NCI-H82 (cell line): ENCODE measurements at regions not wholly inside any gene's neighbourhood (a gene's known extent, or its start where the extent isn't known, plus 50 kb on each side); places are given as distances from the start of the nearest gene placed in this dataset.

ENCODE experiments used
- DNase-seq: peaks from one replicate; lab custom pipeline; 2025; lab: John Stamatoyannopoulos, UW

DNA sequence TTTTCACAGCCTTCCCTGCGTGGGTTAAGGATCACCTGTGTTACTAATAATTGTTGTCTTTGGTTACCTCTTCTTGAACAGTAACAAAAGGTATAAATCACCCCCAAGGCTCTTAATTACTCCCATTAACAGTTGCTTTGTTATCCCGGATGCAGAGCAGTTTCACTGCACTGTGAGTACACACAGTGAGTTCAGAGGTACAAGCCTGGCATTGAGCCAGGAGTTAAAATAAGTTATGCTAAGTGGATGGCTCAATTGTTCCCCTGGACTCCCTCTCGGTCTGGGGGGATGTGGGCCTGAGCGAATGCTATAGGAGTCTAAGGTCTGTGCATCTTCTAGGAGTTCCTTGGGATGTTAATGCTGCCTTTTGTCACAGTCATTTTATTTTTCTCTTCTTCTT lies 258.3 kb downstream of the ATG4C start:
- peak; percentile 32 for DNase-seq

DNA sequence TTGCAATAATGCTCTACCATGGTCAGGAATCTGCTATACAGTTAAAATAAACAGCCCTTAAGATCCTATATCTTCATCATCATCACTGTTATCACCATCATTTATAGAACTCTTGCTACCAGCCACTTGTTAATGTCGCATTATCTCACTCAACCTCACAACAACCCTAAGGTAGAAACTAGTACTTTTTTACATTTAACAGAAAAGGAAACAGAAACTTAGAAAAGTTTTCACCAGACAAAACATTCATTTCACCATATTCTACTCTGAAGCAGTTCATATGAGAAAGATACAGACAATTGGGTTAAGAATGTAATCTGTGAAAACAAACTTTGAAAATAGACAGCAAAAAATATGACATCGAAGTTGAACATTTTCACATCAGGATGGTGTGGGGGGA lies 262.6 kb downstream of the ATG4C start:
- DNase-seq = no peak

DNA sequence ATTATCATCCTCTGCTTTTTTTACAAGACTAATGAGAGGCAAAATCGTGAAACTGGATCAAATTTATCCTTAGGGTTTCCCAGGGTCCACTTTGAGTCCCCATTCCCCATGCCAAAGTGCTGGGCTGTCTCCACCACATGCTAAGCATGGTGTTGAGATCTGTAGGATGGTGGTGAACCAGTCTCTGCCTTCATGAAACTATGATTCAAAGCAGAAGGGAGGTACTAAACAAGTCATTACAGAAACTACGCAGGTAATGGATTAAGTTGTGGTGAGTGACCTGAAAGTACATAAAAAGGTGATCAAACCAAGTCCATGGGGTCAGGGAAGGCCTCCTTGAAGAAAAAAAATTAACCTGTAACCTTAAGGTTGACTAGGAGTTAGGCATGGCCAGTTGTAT lies 265.2 kb downstream of the ATG4C start:
- DNase-seq = no peak

DNA sequence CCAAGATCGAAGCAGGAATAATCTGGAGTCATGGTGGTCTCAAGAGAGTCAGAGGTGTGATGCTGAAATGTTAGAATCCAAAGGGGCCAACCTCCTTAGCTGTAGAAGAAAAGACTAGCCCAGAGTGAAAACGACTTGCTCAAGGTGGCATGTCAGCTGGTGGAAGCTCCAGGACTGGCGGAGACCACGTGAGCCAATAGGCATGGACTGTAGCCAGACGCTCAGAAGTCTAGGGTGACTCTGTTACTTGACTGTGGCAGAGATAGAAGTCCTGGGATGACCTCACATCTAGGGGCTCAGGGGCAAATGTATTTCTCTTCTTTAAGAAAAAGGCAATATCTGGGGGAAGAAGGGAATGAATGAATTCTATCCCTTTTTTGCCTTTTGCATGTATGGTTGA lies 267.4 kb downstream of the ATG4C start:
- DNase-seq = no peak

DNA sequence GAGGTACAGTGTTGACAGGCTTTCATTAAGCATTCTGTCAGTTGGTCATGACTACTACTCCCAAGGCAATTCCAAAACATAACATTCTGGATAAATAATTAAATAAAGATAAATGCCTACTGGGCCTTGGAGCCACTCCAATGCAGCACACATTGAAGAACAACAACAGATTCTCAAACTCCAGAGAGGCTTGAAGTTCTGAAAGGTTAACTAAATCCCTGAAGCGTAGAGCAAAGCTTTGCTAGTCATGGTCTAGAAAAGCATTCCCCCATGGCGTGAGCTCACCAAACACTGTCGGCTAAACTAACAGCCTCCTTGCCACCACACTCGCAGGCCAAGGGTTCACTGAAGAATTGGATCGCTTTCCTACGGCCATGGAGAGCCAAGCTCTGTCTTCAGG lies 268.0 kb downstream of the ATG4C start:
- DNase-seq = no peak

DNA sequence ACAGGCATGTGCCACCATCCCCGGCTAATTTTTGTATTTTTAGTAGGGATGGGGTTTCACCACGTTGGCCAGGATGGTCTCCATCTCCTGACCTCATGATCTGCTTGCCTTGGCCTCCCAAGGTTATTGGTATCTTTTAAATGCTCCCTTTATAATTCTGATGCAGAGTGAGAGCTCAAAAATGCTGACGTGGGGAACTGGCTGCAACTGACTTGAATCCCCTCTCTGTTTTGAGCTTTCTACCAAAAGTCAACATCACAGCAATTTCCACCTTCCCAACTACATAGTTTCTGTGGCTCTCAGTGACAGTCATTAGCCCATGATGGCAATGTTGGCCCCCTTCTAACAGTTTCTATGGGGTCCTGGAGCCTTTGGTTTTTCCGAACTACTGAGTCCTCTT lies 268.2 kb upstream of the FOXD3 start:
- DNase-seq = no peak

DNA sequence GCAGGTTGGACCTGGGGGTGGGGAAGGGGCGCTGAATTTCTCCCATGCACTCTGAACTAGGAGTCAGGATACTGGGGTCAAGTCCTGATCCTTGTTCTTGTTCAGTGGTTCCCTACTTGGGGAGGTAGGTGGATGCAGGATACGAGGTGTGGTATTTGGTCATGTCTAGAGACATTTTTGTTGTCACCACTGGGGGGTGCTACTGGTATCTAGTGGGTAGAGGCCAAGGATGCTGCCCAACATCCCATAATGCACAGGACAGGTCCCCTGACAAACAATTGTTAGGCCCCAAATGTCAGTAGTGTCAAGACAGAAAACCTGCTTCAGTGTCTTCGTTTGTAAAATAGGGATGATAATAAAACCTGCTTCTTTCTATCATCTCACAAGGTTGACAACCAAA lies 259.0 kb upstream of the FOXD3 start:
- peak; percentile 48 for DNase-seq

DNA sequence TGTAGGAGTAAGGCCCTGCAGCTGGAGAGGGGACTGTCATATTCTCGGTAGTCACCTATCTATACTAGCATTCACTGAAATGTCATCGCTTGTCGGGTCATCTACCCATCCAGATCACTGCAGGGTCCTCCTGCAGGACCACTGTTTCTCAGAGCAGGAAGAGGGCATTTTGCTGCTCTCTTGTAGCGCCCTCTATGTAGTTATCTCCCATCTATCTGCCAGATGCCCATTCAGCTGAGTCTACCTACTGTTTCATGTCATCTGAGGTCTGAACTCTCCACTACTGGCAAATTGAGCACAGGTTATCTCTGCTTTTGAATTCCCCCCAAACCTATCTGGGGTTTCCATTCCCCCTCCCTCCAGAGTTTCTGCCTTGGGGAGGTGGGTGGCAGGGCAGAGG lies 258.2 kb upstream of the FOXD3 start:
- DNase-seq = no peak

DNA sequence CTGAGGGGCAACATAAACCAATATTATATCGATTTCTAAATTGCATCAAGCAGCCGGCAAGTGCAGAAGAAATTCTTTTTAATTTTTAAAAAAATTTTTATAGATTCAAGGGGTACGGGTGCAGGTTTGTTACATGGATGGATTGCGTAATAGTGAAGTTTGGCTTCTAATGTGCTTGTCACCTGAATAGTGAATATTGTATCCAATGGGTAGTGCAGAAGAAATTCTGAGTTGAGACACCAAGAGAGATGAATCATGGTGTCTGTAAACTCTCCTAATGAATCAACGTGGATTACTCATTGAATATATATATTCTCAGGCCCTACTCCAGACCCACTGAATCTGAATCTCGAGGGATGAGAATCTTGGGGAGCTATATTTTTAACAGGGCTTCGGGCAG lies 253.7 kb upstream of the FOXD3 start:
- no peak for DNase-seq

DNA sequence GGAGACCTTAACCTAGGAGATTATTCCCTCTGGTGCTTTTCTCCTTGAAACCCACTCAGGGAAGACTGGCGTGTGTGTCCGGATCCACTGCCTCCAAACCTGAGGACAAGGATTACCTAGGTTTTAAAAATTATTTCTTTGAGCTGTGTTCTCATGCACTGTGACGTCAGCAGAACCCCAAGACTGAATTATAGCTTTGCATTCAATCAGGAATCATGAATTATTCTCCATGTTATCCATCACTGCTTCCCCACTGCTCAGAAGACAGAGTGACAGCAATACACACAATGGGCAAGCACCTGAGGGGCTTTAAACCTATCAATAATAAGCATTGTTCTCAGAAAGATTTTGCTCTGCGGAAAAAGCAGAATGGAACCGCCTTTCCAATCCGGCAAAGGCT lies 253.2 kb upstream of the FOXD3 start:
- no peak for DNase-seq

DNA sequence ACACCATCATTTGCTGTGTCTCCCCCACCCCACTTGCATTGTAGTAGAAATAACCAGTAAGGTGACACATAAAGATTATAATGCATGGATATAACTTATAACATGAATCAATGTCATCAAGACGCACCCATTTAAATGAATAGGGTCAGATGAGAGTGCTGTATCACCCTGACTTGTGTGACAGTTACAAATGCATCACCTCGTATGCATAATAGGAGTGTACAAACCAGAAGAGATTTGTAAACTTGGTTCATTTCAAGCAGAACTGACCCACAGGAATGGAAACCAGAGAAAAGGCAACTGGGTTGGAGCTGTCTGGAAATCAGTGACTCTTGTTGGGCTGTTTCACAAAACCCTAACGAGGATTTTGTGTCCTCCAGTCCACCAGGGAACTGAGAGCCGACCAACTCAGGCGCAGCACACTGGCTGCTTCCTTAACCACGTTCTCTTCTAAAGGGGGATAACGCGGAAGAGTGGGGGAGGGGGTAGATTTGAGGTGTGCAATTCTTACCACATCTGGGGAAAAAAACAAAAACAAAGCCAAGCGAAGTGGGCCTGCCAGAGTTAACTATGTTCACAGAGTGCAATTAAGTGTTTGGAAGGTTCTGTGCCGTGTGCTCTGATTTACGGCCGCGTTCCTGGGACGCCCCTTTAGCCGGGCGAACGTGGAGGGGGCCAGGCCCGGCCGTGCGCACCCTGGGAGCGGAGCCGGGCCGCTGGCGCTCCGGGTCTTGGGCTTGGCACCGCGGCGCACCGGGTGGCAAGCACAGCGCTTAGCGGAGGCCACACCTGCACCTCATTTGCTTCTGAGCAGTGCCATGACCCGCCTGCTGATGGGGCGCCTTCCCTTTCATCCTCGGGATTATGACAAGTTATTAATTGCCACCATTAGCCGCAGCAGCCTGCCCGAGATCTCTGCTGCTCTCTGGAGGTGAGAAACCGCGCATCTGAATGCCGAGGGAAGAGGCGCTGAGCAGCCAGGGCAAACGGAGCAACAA lies 248.8 kb upstream of the FOXD3 start:
- peak; percentile 75 for DNase-seq

DNA sequence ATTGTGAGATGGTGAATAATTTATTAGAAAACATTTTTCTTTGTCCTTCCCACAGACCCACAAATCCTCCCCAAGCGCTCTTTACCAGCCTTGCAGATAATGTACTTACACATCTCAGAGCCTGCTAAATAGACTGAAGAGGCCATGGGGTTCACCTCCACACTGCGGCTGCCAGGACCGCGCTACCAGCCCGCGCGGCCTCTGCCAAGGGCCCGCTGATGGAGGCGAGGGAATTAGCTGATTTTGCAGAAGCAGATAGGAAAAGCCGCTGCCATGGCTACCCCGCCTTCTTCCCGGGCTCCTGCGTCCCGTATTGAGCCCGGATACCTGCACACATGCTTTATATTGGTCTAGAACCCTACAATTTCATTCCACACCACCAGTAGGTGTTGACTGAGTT lies 248.0 kb upstream of the FOXD3 start:
- DNase-seq = no peak

DNA sequence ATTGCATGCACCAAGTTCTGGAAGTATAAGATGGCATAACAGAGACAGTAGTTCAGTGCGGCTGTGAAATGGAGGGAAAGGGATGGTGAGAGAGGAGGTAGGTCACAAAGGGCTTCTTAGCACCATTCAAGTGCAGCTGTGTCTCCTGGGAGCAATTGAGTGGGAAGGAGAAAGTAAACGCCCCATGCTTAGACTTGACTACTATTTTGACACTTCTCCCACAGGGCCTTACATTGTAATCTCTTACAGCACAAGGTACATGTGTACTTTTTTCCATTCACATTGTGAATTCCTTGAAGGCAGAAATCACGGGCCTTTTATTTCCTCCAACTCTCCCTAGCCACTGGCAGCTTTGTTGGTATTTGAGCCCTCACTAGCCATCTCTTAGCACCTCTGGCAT lies 239.6 kb upstream of the FOXD3 start:
- no peak for DNase-seq

DNA sequence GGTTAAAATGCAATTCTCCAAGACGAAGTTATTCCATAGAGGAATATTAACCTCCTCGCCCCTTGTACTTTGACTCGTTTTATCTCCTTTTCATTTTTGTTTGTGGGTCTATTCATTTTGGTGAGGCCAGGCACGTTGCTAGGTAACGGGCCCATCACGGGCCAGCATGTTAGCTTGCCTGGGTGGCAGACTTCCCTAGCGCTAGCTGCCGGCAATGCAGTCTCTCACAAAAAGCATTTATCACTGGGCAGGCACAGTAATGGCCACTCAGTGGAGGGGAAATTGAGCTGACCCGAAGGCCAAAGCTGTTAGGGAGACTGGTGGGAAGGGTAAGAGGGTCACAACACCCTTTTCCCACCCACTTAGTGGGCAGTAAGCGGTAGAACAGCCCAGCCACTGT lies 234.4 kb upstream of the FOXD3 start:
- peak; percentile 7 for DNase-seq

DNA sequence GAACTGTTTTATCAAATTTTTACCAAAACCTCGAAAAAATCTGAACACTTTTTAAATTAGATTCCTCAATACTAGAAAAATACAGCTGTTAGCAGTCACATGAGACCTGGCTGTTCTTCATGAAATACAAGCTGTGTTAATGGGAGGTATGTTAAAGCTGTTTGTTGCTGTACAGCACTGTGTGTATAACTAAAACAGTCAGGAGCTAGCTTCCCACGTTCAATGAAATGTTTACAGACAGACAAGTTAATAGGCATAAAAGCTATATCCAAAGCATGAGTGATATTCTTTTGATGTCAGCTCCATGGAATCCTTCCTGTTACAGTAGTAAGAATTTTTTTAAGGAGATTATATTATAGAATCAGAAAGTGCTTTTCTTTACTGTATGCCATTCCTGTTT lies 223.2 kb upstream of the FOXD3 start:
- no peak for DNase-seq

DNA sequence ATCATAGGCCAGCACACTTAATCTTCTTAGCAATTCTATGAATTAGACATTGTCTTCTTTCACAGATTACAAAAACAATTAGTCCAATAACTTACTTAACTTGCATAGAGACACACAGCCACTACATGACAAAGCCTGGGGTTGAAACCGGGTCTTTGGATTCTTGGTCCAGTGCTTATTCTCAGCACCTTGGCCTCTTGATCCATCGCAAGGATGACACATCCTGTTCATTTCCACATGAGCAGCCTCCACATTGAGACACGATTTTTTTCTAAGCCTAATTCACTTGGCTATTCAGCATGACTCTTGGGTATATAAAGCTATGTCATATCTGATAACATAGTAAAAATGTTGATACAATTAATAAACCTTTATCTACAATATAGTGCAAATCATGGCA lies 221.0 kb upstream of the FOXD3 start:
- DNase-seq = no peak

DNA sequence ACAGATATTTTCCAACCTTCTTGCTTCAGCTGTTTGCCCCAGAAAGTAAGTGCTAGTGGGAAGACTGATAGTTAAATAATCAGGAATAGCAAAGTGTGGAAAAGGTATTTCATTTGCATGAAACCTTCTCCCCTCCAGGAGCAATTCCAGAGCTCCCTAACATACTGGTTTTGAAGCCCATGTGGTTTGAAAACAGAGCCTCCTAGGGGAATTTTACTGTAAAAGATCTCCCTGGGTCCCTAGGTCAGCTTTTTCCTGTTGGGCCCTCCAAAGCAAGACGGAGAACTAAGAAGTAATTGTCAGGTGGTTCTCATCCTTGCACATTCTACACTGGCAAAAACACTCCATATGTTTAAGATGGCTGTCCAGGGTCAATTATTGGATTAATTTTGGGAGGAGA lies 218.7 kb upstream of the FOXD3 start:
- DNase-seq = no peak

DNA sequence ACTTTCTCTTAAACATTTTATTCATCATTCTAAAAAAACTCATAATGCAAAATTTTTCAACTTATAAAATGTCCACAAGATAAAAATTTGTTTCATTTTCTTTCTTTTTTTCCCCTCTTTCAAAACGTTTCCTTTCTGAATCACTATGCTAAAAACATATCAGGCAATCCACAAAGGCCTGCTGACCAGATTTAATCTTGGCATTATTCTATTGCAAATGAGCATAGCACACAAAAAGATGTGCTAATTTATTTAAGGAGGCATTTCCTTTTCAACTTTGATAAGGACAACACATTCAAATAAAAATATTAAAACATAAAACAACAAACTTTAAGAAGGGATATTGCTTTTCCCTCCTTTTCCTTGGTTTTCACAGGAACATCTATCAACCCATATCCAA lies 215.3 kb upstream of the FOXD3 start:
- no peak for DNase-seq

DNA sequence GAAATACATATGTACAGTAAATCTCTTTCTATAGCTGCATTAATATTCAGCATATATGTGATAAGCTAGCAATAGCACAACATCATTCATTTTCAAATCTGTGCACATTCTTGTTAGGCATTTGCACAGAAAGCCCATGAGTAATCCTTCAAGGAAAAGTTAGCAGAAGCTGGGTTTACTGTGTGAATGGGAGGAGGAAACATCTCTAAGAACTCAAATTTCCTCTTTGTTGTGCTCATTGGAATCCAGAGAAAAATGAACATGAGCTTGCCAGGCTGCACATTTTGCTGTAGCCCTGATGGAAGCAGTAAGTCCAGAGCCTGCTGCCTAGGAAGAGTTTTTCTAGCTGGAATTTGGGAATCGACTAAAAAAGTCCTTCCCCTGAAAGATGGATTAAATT lies 214.2 kb upstream of the FOXD3 start:
- DNase-seq = no peak

DNA sequence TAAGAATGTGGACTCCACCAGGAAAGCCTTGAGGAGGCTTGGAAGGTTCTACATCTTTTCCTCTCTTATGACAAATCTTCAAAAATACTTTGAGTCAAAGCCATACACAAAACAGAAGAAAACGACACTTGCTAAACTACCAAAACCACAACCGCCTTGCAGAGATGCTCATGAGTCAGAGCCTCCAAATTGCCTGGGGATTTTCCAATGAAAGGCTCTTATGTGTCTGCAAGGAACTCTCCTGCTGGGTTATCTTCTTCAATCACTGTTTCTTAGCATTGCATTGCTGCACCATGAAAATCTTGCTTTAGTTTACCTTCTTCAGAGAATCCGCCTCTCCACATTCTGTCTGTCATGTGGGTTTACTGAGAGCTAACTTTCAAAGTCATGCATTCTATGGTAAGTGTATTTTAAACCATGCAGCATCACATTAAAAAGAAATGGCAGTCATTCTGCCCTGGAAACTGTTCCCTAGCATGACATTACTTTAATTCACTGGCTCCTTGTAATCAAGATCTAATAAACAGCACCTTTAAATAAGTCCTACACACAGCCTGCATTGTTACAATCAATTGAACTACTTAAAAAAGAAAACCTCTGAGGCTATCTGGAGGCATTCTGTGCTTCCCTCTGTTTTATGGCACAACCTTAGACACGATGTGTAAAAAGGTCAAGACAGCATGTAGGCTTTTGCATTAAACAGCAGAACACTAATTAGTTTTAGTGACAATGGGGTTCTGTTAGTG lies 210.0 kb upstream of the FOXD3 start:
- DNase-seq = no peak

DNA sequence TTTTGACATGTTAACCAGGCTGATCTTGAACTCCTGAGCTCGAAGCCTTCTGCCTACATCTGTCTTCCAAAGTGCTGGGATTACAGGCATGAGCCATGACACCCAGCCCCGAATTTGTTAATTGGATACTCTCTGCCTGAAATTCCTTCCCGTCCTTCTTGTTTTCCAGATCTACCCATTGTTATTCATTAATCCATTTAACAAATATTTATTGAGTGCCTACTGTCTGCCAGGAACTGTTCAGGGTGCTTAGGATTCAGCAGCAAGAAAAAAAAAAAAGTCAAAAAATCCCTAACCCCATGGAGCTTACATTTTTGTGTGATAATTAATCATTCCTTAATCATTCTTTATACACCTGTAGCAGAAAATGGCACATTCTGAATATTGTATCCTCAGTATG lies 206.8 kb upstream of the FOXD3 start:
- DNase-seq = peak; percentile 66

DNA sequence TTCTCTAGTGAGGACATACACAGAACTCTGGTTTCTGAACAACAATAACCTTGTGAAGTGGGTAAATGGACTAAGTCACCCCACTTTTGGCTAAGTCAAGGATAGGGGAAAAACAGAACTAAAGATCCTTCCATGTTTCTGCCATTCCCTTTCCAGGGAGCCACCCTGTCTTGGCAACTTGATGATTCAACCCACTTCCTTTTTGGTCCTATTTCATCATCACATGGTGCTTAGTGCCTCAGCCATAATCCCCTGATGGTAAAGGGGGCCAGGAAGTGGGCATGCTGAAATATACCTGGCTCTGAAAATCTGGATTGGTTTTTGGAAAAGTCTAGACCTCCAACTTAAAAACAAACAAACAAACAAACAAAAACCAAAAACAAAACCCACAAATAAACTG lies 206.4 kb upstream of the FOXD3 start:
- DNase-seq = peak; percentile 18

DNA sequence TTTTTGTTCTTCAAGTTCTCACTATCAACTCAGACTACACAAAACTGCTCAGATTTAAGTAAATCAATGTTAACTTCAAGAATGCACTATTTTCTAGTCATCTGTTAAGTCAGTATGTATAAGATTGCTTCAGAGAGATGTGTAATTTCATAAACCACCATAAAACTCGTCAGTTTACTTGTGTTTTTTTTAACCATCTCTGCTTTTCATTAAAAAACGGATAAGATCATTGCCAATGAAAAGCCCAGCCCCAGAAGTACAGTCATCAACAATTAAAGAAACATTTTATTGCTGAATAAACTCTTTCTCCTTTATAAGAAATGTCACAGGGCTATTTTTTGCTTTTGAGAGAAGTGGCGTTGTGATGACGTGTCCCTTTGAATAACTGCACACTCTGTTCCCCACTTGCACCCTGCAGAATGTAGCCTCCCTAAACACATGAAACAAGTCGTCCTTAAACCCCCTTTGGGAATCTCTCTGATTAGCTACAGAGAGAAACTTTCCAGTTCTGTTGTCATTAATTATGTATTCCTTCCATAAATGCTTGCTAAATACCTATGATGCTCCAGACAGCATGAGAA lies 202.7 kb upstream of the FOXD3 start:
- DNase-seq = no peak
